Adipocyte (in vitro differentiated cells): ENCODE measurements at regions not wholly inside any gene's neighbourhood (a gene's known extent, or its start where the extent isn't known, plus 50 kb on each side); places are given as distances from the start of the nearest gene placed in this dataset.

Experiments
- DNase-seq: peaks from one replicate; pipeline ENCODE4 v3.0.0-alpha.2; 2015; ENCODE audit warnings: low read depth
- H3K27me3 ChIP-seq: replicated peaks from 2 replicates; pipeline ENCODE4 v1.7.0; 2013; ENCODE audit warnings: mild to moderate bottlenecking, low read length, moderate library complexity; ENCODE audit not compliant: control insufficient read depth, insufficient read depth
- H3K36me3 ChIP-seq: 2 replicates; pipeline ENCODE4 v1.7.0; 2013; ENCODE audit warnings: low read length, mild to moderate bottlenecking, moderate library complexity; ENCODE audit not compliant: control insufficient read depth, insufficient read depth, severe bottlenecking
- H3K4me1 ChIP-seq: 2 replicates; pipeline ENCODE4 v1.7.0; 2013; ENCODE audit warnings: mild to moderate bottlenecking, low read length, moderate library complexity; ENCODE audit not compliant: control insufficient read depth, insufficient read depth
- H3K4me3 ChIP-seq: 2 replicates; pipeline ENCODE4 v1.7.0; 2013; ENCODE audit warnings: mild to moderate bottlenecking, low read length, moderate library complexity
- H3K9ac ChIP-seq: 2 replicates; pipeline ENCODE4 v1.7.0; 2013; ENCODE audit warnings: mild to moderate bottlenecking, low read length, moderate library complexity
- H3K9me3 ChIP-seq: 2 replicates; pipeline ENCODE4 v1.7.0; 2013; ENCODE audit warnings: mild to moderate bottlenecking, low read length, moderate library complexity; ENCODE audit not compliant: control insufficient read depth

GRCh38 chr13:112205990-112206389 lies 139.0 kb downstream of the SOX1 start:
- Histone ChIP-seq H3K36me3 (no peaks in the 10 kb centered on the region), H3K27me3 (peaks cover 44% of the 10 kb centered on the region), H3K4me3 (no peak overlapping the region), H3K9ac (no peak overlapping the region), H3K9me3 (no peaks in the 10 kb centered on the region), H3K4me1 (no peaks in the 10 kb centered on the region)
- no peak for DNase-seq

GRCh38 chr13:112207129-112207528 lies 140.2 kb downstream of the SOX1 start:
- Histone ChIP-seq H3K27me3 (peaks cover 44% of the 10 kb centered on the region), H3K9me3 (no peaks in the 10 kb centered on the region), H3K4me1 (no peaks in the 10 kb centered on the region), H3K9ac (no peak overlapping the region), H3K4me3 (no peak overlapping the region), H3K36me3 (no peaks in the 10 kb centered on the region)
- no peak for DNase-seq

- no peak for DNase-seq
- Histone ChIP-seq H3K4me1 (no peaks in the 10 kb centered on the region), H3K9ac (no peak overlapping the region), H3K4me3 (no peak overlapping the region), H3K36me3 (no peaks in the 10 kb centered on the region), H3K27me3 (peaks cover 43% of the 10 kb centered on the region), H3K9me3 (no peaks in the 10 kb centered on the region)
These were observed 141.7 kb downstream of the SOX1 start for GRCh38 chr13:112208656-112209055.

DNA sequence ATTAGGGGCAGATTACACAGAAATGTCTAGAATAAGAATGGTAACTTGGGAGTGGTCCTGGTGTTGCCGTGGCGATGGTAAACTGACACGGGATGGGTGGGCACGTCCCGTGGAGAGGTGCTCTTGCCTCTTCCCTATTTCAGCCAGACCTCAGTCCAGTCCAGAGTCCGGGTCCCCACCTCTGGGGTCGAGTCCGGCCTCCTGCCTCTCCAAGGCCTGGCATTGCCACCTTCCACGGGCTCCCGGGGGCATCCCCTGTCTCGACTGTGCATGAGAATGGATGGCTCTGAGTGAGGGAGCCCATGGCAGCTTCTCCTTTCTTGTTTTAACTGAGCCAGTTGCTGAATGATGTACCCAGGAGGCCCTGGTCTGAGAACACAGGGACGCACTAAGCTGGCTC lies 142.3 kb downstream of the SOX1 start:
- no peak for DNase-seq
- H3K27me3 ChIP-seq, result peaks cover 38% of the 10 kb centered on the region
- H3K9ac ChIP-seq, result no peak overlapping the region
- no peaks in the 10 kb centered on the region for H3K4me1 ChIP-seq
- no peaks in the 10 kb centered on the region for H3K9me3 ChIP-seq
- H3K36me3 ChIP-seq, result no peaks in the 10 kb centered on the region
- H3K4me3 ChIP-seq, result no peak overlapping the region

DNA sequence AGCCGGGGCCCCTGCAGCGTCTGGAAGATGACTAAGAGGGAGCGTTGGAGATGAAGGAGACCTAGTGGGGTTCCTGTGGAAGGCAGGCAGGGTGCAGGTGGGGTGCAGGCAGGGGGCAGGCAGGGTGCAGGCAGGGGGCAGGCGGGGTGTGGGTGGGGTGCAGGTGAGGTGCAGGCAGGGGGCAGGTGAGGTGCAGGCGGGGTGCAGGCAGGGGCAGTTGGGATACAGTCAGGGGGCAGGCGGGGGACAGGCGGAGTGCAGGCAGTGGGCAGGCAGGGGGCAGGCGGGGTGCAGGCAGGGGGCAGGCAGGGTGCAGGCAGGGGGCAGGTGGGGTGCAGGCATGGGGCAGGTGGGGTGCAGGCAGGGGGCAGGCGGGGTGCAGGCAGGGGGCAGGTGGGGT lies 142.8 kb downstream of the SOX1 start:
- Histone ChIP-seq H3K4me3 (no peak overlapping the region), H3K4me1 (no peaks in the 10 kb centered on the region), H3K9ac (no peak overlapping the region), H3K9me3 (no peaks in the 10 kb centered on the region), H3K36me3 (no peaks in the 10 kb centered on the region), H3K27me3 (peaks cover 33% of the 10 kb centered on the region)
- no peak for DNase-seq

GRCh38 chr13:112210371-112210770 lies 143.4 kb downstream of the SOX1 start:
- H3K27me3 ChIP-seq, result peaks cover 27% of the 10 kb centered on the region
- H3K9ac ChIP-seq, result no peak overlapping the region
- H3K9me3 ChIP-seq, result no peaks in the 10 kb centered on the region
- no peak overlapping the region for H3K4me3 ChIP-seq
- DNase-seq, result no peak
- H3K36me3 ChIP-seq, result no peaks in the 10 kb centered on the region
- H3K4me1 ChIP-seq, result no peaks in the 10 kb centered on the region

- no peak for DNase-seq
- no peaks in the 10 kb centered on the region for H3K36me3 ChIP-seq
- H3K4me3 ChIP-seq, result no peak overlapping the region
- no peaks in the 10 kb centered on the region for H3K9me3 ChIP-seq
- H3K27me3 ChIP-seq, result peaks cover 10% of the 10 kb centered on the region
- H3K9ac ChIP-seq, result no peak overlapping the region
- H3K4me1 ChIP-seq, result no peaks in the 10 kb centered on the region
These were observed 145.6 kb downstream of the SOX1 start for GRCh38 chr13:112212533-112212932.

GRCh38 chr13:112213467-112214255 lies 146.7 kb downstream of the SOX1 start:
- no peak overlapping the region for H3K4me3 ChIP-seq
- H3K4me1 ChIP-seq, result no peaks in the 10 kb centered on the region
- H3K27me3 ChIP-seq, result peaks cover 4% of the 10 kb centered on the region
- no peaks in the 10 kb centered on the region for H3K9me3 ChIP-seq
- H3K9ac ChIP-seq, result no peak overlapping the region
- no peak for DNase-seq
- no peaks in the 10 kb centered on the region for H3K36me3 ChIP-seq

- no peaks in the 10 kb centered on the region for H3K9me3 ChIP-seq
- H3K9ac ChIP-seq, result no peak overlapping the region
- H3K4me3 ChIP-seq, result no peak overlapping the region
- H3K36me3 ChIP-seq, result no peaks in the 10 kb centered on the region
- no peaks in the 10 kb centered on the region for H3K27me3 ChIP-seq
- DNase-seq, result no peak
- H3K4me1 ChIP-seq, result no peaks in the 10 kb centered on the region
These were observed 148.9 kb downstream of the SOX1 start for GRCh38 chr13:112215871-112216270.

GRCh38 chr13:112217431-112217830 lies 150.5 kb downstream of the SOX1 start:
- no peaks in the 10 kb centered on the region for H3K36me3 ChIP-seq
- H3K4me3 ChIP-seq, result no peak overlapping the region
- H3K9ac ChIP-seq, result no peak overlapping the region
- no peak for DNase-seq
- H3K27me3 ChIP-seq, result no peaks in the 10 kb centered on the region
- H3K9me3 ChIP-seq, result no peaks in the 10 kb centered on the region
- no peaks in the 10 kb centered on the region for H3K4me1 ChIP-seq

GRCh38 chr13:112218416-112218815 lies 151.5 kb downstream of the SOX1 start:
- H3K36me3 ChIP-seq, result no peaks in the 10 kb centered on the region
- no peaks in the 10 kb centered on the region for H3K4me1 ChIP-seq
- H3K4me3 ChIP-seq, result no peak overlapping the region
- H3K9ac ChIP-seq, result no peak overlapping the region
- no peaks in the 10 kb centered on the region for H3K9me3 ChIP-seq
- no peaks in the 10 kb centered on the region for H3K27me3 ChIP-seq
- DNase-seq, result no peak

- Histone ChIP-seq H3K4me1 (no peaks in the 10 kb centered on the region), H3K36me3 (no peaks in the 10 kb centered on the region), H3K27me3 (no peaks in the 10 kb centered on the region), H3K4me3 (no peak overlapping the region), H3K9ac (no peak overlapping the region), H3K9me3 (no peaks in the 10 kb centered on the region)
- DNase-seq, result no peak
These were observed 152.8 kb downstream of the SOX1 start for GRCh38 chr13:112219740-112220139.
